ENCODE measurements at regions not wholly inside any gene's neighbourhood (a gene's known extent, or its start where the extent isn't known, plus 50 kb on each side); places are given as distances from the start of the nearest gene placed in this dataset.

GRCh38 chr14:98015921-98016320 lies 1218.7 kb downstream of the VRK1 start:
- DNase-seq, result no peak

GRCh38 chr14:98018628-98019027 lies 1221.4 kb downstream of the VRK1 start:
- DNase-seq, result no peak

GRCh38 chr14:98022541-98023520 lies 1225.6 kb downstream of the VRK1 start:
- no peak for DNase-seq

GRCh38 chr14:98028162-98028561 lies 1231.0 kb downstream of the VRK1 start:
- DNase-seq, result no peak

GRCh38 chr14:98035396-98035795 lies 1236.6 kb downstream of the BCL11B start:
- DNase-seq, result no peak

- no peak for DNase-seq
Observed at GRCh38 chr14:98037831-98038230, 1234.2 kb downstream of the BCL11B start.

- no peak for DNase-seq
Observed at GRCh38 chr14:98056946-98057345, 1215.1 kb downstream of the BCL11B start.

GRCh38 chr14:98059106-98059505 lies 1212.9 kb downstream of the BCL11B start:
- no peak for DNase-seq

GRCh38 chr14:98062083-98062482 lies 1209.9 kb downstream of the BCL11B start:
- DNase-seq, result no peak

GRCh38 chr14:98069712-98070171 lies 1202.3 kb downstream of the BCL11B start:
- peak; percentile 17 to 20 for DNase-seq

- DNase-seq, result no peak
Observed at GRCh38 chr14:98070536-98070935, 1201.5 kb downstream of the BCL11B start.

- no peak for DNase-seq
Observed at GRCh38 chr14:98074111-98074510, 1197.9 kb downstream of the BCL11B start.

- DNase-seq, result no peak
Observed at GRCh38 chr14:98077176-98077575, 1194.8 kb downstream of the BCL11B start.

- no peak for DNase-seq
Observed at GRCh38 chr14:98082833-98083232, 1189.2 kb downstream of the BCL11B start.

GRCh38 chr14:98085751-98086150 lies 1186.2 kb downstream of the BCL11B start:
- no peak for DNase-seq

- no peak for DNase-seq
Observed at GRCh38 chr14:98093111-98093510, 1178.9 kb downstream of the BCL11B start.

- DNase-seq, result no peak
Observed at GRCh38 chr14:98099527-98099926, 1172.5 kb downstream of the BCL11B start.

- no peak for DNase-seq
Observed at GRCh38 chr14:98101323-98101722, 1170.7 kb downstream of the BCL11B start.

GRCh38 chr14:98103705-98104104 lies 1168.3 kb downstream of the BCL11B start:
- DNase-seq, result no peak

- DNase-seq, result no peak
Observed at GRCh38 chr14:98109326-98109725, 1162.7 kb downstream of the BCL11B start.

GRCh38 chr14:98112194-98112780 lies 1159.7 kb downstream of the BCL11B start:
- no peak for DNase-seq

GRCh38 chr14:98114122-98114895 lies 1157.7 kb downstream of the BCL11B start:
- no peak for DNase-seq

Measured in right lung (tissue), 2 donors.